ENCODE measurements at regions not wholly inside any gene's neighbourhood (a gene's known extent, or its start where the extent isn't known, plus 50 kb on each side); places are given as distances from the start of the nearest gene placed in this dataset.
A peak's percentile ranks its signal among the peaks of the same experiment; 100 is the strongest.
"Not testable (repeated sequence)": the region's sequence is repeated elsewhere in the genome, so short reads cannot be mapped to it uniquely, and the experiment has no call there.

- DNase-seq (ENCODE audit: low spot score): no peak
Observed at GRCh38 chr15:24146251-24146650, 459.1 kb upstream of the NDN start.

GRCh38 chr15:24150542-24150941 lies 463.4 kb upstream of the NDN start:
- DNase-seq (ENCODE audit: low spot score): no peak

GRCh38 chr15:24158306-24158705 lies 471.2 kb upstream of the NDN start:
- DNase-seq (ENCODE audit: low spot score): not testable (repeated sequence)

DNA sequence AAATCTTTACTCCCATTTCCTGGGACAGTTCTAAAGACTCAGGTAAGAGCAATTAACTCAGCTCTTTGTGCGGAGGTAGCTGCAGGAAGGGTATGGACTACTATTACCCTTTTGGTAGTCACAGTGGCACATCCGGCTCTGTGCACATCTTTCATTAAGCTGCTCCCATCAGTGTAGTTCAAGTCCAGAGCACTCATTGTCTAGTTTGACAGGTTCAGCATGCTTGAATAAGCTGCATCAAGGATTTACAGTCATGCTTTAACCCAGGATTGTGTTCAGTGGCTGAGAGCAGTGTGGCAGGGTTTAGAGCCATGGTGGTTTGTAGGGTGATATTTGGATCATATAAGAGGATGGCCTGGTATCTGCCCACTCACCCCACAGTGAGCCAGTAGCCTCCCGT lies 478.4 kb upstream of the NDN start:
- not testable (repeated sequence) for DNase-seq (ENCODE audit: low spot score)

DNA sequence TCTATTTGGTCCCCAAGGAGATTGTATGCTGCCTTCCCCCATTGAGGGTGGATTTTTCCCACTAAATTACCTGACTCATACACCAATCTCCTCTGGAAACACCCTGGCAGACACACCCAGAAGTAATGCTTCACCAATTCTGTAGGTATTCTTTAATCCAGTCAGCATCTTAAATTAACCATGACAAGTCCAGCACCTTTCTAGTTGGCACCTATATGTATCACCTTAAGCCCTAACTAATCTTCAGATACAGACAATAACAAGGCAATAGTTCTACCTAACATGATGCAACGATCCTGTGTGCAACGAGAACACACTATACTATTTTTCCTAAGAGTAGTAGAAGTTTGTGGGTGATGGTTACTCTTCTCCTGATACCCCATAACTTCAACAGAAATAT lies 473.3 kb upstream of the NPAP1 start:
- DNase-seq (ENCODE audit: low spot score): not testable (repeated sequence)

GRCh38 chr15:24211742-24212476 lies 463.7 kb upstream of the NPAP1 start:
- not testable (repeated sequence) for DNase-seq (ENCODE audit: low spot score)

- no peak for DNase-seq (ENCODE audit: low spot score)
Observed at GRCh38 chr15:24223739-24224138, 451.8 kb upstream of the NPAP1 start.

- no peak for DNase-seq (ENCODE audit: low spot score)
Observed at GRCh38 chr15:24224161-24224560, 451.4 kb upstream of the NPAP1 start.

- DNase-seq (ENCODE audit: low spot score): not testable (repeated sequence)
Observed at GRCh38 chr15:24228922-24229321, 446.7 kb upstream of the NPAP1 start.

GRCh38 chr15:24233134-24233533 lies 442.4 kb upstream of the NPAP1 start:
- not testable (repeated sequence) for DNase-seq (ENCODE audit: low spot score)

DNA sequence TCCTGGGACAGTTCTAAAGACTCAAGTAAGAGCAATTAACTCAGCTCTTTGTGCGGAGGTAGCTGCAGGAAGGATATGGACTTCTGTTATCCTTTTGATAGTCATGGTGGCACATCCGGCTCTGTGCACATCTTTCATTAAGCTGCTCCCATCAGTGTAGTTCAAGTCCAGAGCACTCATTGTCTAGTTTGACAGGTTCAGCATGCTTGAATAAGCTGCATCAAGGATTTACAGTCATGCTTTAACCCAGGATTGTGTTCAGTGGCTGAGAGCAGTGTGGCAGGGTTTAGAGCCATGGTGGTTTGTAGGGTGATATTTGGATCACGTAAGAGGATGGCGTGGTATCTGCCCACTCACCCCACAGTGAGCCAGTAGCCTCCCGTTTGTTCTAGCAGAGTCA lies 435.0 kb upstream of the NPAP1 start:
- DNase-seq (ENCODE audit: low spot score): not testable (repeated sequence)

DNA sequence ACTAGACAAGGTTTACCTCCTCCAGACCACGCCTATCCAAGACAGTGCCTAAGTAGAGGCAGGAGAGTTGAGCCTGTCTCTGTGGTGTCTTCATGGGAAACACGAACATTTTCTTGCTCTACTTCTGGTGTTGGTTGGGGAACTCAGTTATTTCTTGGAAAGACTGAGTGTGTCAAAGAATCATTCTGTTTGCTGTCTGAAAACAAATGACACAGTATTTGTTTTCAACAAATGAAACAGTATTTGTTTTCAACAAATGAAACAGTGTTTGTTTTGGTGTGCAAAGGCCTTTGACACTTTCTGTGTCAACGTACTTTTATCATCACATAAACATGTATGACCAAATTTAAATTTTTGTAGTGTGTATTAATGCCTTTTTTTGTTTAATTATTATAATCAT lies 416.5 kb upstream of the NPAP1 start:
- DNase-seq (ENCODE audit: low spot score): not testable (repeated sequence)

DNA sequence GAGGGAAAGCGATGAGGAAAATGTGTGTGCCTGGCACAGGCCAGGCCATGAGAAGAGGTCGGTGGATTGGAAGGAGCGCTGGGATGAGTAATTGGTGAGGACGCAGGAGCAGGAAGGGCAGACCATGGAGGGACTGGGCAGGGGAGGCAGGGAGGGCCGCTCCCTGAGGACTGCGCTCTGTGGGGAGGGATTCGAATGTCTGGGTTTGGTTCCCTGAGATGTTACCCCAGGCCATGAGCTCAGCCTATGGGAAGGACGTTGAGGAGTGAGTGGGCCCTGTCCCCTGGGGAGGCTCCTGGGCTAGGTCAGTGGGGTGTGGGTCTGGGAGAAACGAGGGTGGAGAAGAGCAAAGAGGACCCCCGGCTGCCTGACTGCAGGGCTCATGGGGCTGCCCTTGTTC lies 415.2 kb upstream of the NPAP1 start:
- not testable (repeated sequence) for DNase-seq (ENCODE audit: low spot score)

DNA sequence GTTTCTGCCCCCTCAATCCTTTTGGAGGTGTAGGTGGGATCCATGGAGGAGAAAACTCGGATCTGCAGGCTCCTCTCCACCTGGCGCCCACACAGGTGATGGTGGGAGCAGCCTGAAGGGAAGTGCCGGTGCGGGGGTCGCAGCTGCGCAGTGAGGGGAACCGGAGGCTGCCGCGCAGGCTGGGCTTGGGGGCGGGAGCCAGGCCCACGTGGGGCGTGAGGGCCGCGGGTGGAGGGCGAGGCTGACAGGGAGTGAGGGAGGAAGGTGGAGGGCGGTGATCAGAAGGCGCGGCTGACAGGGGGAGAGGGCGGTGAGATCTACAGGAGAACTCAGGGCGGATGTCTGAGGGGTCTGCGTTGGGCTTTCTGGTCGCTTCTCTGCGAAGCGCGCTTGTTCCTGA lies 414.7 kb upstream of the NPAP1 start:
- DNase-seq (ENCODE audit: low spot score): not testable (repeated sequence)

GRCh38 chr15:24268536-24269165 lies 406.9 kb upstream of the NPAP1 start:
- not testable (repeated sequence) for DNase-seq (ENCODE audit: low spot score)

- peak; percentile 2 for DNase-seq (ENCODE audit: low spot score)
Observed at GRCh38 chr15:24269166-24269571, 406.4 kb upstream of the NPAP1 start.

GRCh38 chr15:24269923-24270322 lies 405.7 kb upstream of the NPAP1 start:
- DNase-seq (ENCODE audit: low spot score): no peak

DNA sequence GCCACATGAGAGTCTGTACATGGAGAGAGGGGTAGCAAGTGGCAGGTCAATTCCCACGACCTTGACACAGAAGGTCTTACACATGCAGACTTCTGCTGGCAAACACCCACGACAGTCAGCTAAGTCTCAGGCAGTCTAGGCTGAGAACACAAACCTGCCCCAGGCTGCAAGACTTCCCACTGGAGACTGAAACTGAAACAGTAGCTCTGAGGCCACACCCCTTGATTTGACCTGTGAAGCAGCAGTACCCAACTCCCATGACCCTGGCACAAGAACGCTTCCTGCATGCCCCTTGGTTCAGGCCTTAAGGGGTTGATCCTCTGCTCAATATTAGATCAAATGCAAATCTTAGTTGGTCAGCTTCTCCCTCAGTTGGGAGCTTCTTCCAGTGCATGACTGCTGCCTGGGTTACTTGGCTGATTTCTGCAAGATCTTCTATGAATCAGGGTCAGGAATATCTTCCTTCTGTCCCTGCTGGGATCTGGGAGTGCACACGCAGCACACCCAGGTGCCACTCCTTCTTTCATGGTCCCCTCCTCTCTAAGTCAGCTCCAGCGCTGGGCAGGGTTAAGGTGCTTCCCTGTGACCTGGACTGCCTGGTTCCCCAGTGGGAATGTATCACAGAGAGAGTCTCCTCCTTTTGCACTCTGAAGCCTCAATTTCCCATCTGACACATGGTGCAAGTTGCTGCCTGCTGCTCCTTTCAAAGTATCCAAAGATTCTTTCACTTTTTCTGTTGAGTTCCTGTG lies 403.9 kb upstream of the NPAP1 start:
- not testable (repeated sequence) for DNase-seq (ENCODE audit: low spot score)

GRCh38 chr15:24292837-24293236 lies 382.7 kb upstream of the NPAP1 start:
- no peak for DNase-seq (ENCODE audit: low spot score)

- not testable (repeated sequence) for DNase-seq (ENCODE audit: low spot score)
Observed at GRCh38 chr15:24300804-24301368, 374.7 kb upstream of the NPAP1 start.

DNA sequence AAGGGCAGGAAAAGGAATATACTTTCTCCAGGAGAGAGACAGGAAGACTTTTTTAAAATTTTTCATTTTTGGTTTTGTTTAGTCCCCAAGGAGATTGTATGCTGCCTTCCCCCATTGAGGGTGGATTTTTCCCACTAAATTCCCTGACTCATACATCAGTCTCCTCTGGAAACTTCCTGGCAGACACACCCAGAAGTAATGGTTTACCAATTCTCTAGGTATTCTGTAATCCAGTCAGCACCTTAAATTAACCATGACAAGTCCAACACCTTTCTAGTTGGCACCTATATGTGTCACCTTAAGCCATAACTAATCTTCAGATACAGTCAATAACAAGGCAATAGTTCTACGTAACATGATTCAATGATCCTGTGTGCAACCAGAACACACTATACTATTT lies 373.6 kb upstream of the NPAP1 start:
- DNase-seq (ENCODE audit: low spot score): not testable (repeated sequence)

DNA sequence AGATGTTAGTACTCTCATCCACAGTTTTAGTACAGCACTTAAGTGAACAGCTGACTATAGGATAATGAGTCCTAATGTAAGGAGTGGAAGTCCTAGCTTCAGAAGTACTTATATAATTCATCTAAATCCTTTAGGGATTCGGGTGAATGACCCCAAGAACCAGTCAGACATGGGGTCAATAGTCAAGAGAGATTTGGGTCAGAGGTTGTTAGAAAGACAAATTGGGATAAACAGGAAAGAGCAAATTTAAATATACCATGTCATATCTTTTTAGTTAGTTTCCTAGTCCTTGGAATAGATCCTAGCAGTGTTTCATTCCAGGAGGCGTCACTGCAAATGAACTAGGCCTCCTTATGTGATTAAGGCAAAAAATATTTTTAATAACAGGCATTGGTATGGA lies 370.8 kb upstream of the NPAP1 start:
- not testable (repeated sequence) for DNase-seq (ENCODE audit: low spot score)

Data from SK-N-DZ (cell line).